Mesenchymal stem cell (in vitro differentiated cells and primary cell): ENCODE measurements at regions not wholly inside any gene's neighbourhood (a gene's known extent, or its start where the extent isn't known, plus 50 kb on each side); places are given as distances from the start of the nearest gene placed in this dataset.

Experiments
- DNase-seq: peaks from one replicate; pipeline ENCODE4 v3.0.0-alpha.2; 2013
- H2AFZ ChIP-seq: one replicate; pipeline ENCODE4 v1.6.1; 2013; ENCODE audit warnings: low read depth, mild to moderate bottlenecking, control low read depth, inconsistent platforms, low read length, moderate library complexity
- H2AK5ac ChIP-seq: 2 replicates; pipeline ENCODE4 v1.6.1; 2013; ENCODE audit warnings: low read length, moderate library complexity, mild to moderate bottlenecking, inconsistent platforms; ENCODE audit not compliant: severe bottlenecking
- H2BK120ac ChIP-seq: one replicate; pipeline ENCODE4 v1.6.1; 2013; ENCODE audit warnings: low read depth, mild to moderate bottlenecking, inconsistent platforms, low read length, moderate library complexity
- H2BK12ac ChIP-seq, 2 experiments: one replicate each; pipeline ENCODE4 v1.6.1; 2013; ENCODE audit warnings: inconsistent platforms in 2 of 2, low read length in 2 of 2, mild to moderate bottlenecking in 2 of 2, moderate library complexity in 2 of 2, control low read depth in 1 of 2
- H2BK15ac ChIP-seq: one replicate; pipeline ENCODE4 v1.6.1; 2013; ENCODE audit warnings: mild to moderate bottlenecking, low read depth, inconsistent platforms; ENCODE audit not compliant: poor library complexity, severe bottlenecking
- H2BK5ac ChIP-seq: 2 replicates; pipeline ENCODE4 v1.6.1; 2013; ENCODE audit warnings: low read depth, mild to moderate bottlenecking, low read length, control low read depth, inconsistent platforms; ENCODE audit not compliant: poor library complexity, severe bottlenecking
- H3K14ac ChIP-seq, 2 experiments: one replicate each; pipeline ENCODE4 v1.6.1; 2013; ENCODE audit warnings: inconsistent platforms in 2 of 2, low read length in 2 of 2, control low read depth in 1 of 2, mild to moderate bottlenecking in 1 of 2, moderate library complexity in 1 of 2
- H3K18ac ChIP-seq, 2 experiments: one replicate each; pipeline ENCODE4 v1.6.1; 2013; ENCODE audit warnings: inconsistent platforms in 2 of 2, low read length in 2 of 2, control low read depth in 1 of 2, low read depth in 1 of 2, mild to moderate bottlenecking in 1 of 2
- H3K23ac ChIP-seq, 2 experiments: one replicate each; pipeline ENCODE4 v1.6.1; 2013; ENCODE audit warnings: inconsistent platforms in 2 of 2, low read length in 2 of 2, mild to moderate bottlenecking in 2 of 2, moderate library complexity in 2 of 2, control low read depth in 1 of 2
- H3K27ac ChIP-seq: 2 replicates; pipeline ENCODE4 v1.5.1; 2013; ENCODE audit warnings: mild to moderate bottlenecking, moderate library complexity, low read length, control low read depth, inconsistent platforms; ENCODE audit not compliant: poor library complexity, severe bottlenecking
- H3K27me3 ChIP-seq, 2 experiments: 2 replicates each; pipeline versions ENCODE4 v1.6.1 to v1.7.0; 2013; ENCODE audit warnings: low read length in 2 of 2, mild to moderate bottlenecking in 2 of 2, moderate library complexity in 2 of 2, control low read depth in 1 of 2, inconsistent platforms in 1 of 2; ENCODE audit not compliant: control insufficient read depth in 1 of 2, insufficient read depth in 1 of 2
- H3K36me3 ChIP-seq, 2 experiments: 2 replicates each; pipeline versions ENCODE4 v1.6.1 to v1.7.0; 2013; ENCODE audit warnings: low read length in 2 of 2, control low read depth in 1 of 2, inconsistent platforms in 1 of 2, low read depth in 1 of 2, mild to moderate bottlenecking in 1 of 2; ENCODE audit not compliant: insufficient read depth in 2 of 2, control insufficient read depth in 1 of 2
- H3K4ac ChIP-seq, 2 experiments: one replicate each; pipeline ENCODE4 v1.6.1; 2013; ENCODE audit warnings: inconsistent platforms in 2 of 2, low read length in 2 of 2, mild to moderate bottlenecking in 2 of 2, moderate library complexity in 2 of 2, control low read depth in 1 of 2, low read depth in 1 of 2
- H3K4me1 ChIP-seq: 2 replicates; pipeline ENCODE4 v1.6.1; 2013; ENCODE audit warnings: low read depth, low read length, control low read depth; ENCODE audit not compliant: control insufficient read depth, insufficient read depth
- H3K4me2 ChIP-seq: 2 replicates; pipeline ENCODE4 v1.6.1; 2013; ENCODE audit warnings: low read length, mild to moderate bottlenecking, inconsistent platforms; ENCODE audit not compliant: poor library complexity, severe bottlenecking
- H3K4me3 ChIP-seq, 2 experiments: 2 replicates each; pipeline versions ENCODE4 v1.5.1 to v1.7.0; 2013; ENCODE audit warnings: low read length in 2 of 2, mild to moderate bottlenecking in 2 of 2, control low read depth in 1 of 2, low read depth in 1 of 2; ENCODE audit not compliant: insufficient read depth in 1 of 2
- H3K79me1 ChIP-seq: replicated peaks from 2 replicates; pipeline ENCODE4 v1.6.1; 2013; ENCODE audit warnings: mild to moderate bottlenecking, control low read depth, low read length, inconsistent platforms; ENCODE audit not compliant: poor library complexity, severe bottlenecking
- H3K9ac ChIP-seq: 2 replicates; pipeline ENCODE4 v1.7.0; 2013; ENCODE audit warnings: mild to moderate bottlenecking, low read length, moderate library complexity
- H3K9me3 ChIP-seq: 2 replicates; pipeline ENCODE4 v1.7.0; 2013; ENCODE audit warnings: mild to moderate bottlenecking, low read length; ENCODE audit not compliant: control insufficient read depth
- H4K8ac ChIP-seq: one replicate; pipeline ENCODE4 v1.6.1; 2013; ENCODE audit warnings: inconsistent platforms, mild to moderate bottlenecking, low read length, moderate library complexity
- H4K91ac ChIP-seq: one replicate; pipeline ENCODE4 v1.6.1; 2013; ENCODE audit warnings: mild to moderate bottlenecking, low read length, inconsistent platforms
- WGBS: methylation state at CpG from one replicate; pipeline ENCODE4 v1.1.7; 2013; ENCODE audit warnings: mixed read lengths; 5-methylcytosine and 5-hydroxymethylcytosine counted together

GRCh38 chr5:109588281-109589035 is 101.3 kb upstream of the MAN2A1 start:
- Histone ChIP-seq H3K18ac (no peak overlapping the region), H2BK5ac (no peak overlapping the region), H3K4me1 (no peaks in the 10 kb centered on the region), H3K4me3 (no peak overlapping the region), H2BK15ac (no peak overlapping the region), H3K36me3 (no peaks in the 10 kb centered on the region), H3K4ac (no peak overlapping the region), H3K14ac (no peak overlapping the region), H2AK5ac (no peak overlapping the region), H3K4me2 (no peak overlapping the region), H3K9me3 (no peaks in the 10 kb centered on the region), H4K91ac (no peak overlapping the region), H4K8ac (peak overlapping the region; percentile 67), H2AFZ (no peak overlapping the region), H3K79me1 (no peaks in the 10 kb centered on the region), H3K27me3 (no peaks in the 10 kb centered on the region), H2BK120ac (no peak overlapping the region), H2BK12ac (no peak overlapping the region), H3K9ac (no peak overlapping the region), H3K23ac (no peak overlapping the region), H3K27ac (no peak overlapping the region)
- 92% methylated on average over 25 of the region's 25 CpGs for WGBS
- DNase-seq, result no peak

- WGBS, result 17% methylated on average over 4 of the region's 4 CpGs
- Histone ChIP-seq H3K18ac (no peak overlapping the region), H3K4ac (no peak overlapping the region), H3K9ac (no peak overlapping the region), H2AFZ (no peak overlapping the region), H4K8ac (no peak overlapping the region), H2BK15ac (no peak overlapping the region), H3K4me2 (no peak overlapping the region), H3K23ac (no peak overlapping the region), H3K36me3 (no peaks in the 10 kb centered on the region), H4K91ac (no peak overlapping the region), H3K27ac (no peak overlapping the region), H3K4me1 (no peaks in the 10 kb centered on the region), H3K4me3 (no peak overlapping the region), H2BK12ac (no peak overlapping the region), H2BK5ac (no peak overlapping the region), H3K79me1 (no peaks in the 10 kb centered on the region), H2BK120ac (no peak overlapping the region), H3K14ac (no peak overlapping the region), H3K9me3 (no peaks in the 10 kb centered on the region), H2AK5ac (no peak overlapping the region), H3K27me3 (no peaks in the 10 kb centered on the region)
- DNase-seq, result peak; percentile 73
Observed at GRCh38 chr5:109584986-109585599, 104.6 kb upstream of the MAN2A1 start.

GRCh38 chr5:109580225-109580624 is 109.5 kb upstream of the MAN2A1 start:
- WGBS, result 96% methylated on average over 2 of the region's 3 CpGs
- Histone ChIP-seq H3K18ac (no peak overlapping the region), H3K4me1 (no peaks in the 10 kb centered on the region), H2BK15ac (no peak overlapping the region), H3K4me3 (no peak overlapping the region), H3K23ac (no peak overlapping the region), H3K79me1 (no peaks in the 10 kb centered on the region), H3K4ac (no peak overlapping the region), H2BK5ac (no peak overlapping the region), H3K4me2 (no peak overlapping the region), H3K27me3 (peaks cover 0 to 3% of the 10 kb centered on the region in 2 experiments), H2BK120ac (no peak overlapping the region), H2AK5ac (no peak overlapping the region), H3K9me3 (no peaks in the 10 kb centered on the region), H3K36me3 (no peaks in the 10 kb centered on the region), H2BK12ac (no peak overlapping the region), H2AFZ (no peak overlapping the region), H3K27ac (no peak overlapping the region), H4K91ac (no peak overlapping the region), H3K9ac (no peak overlapping the region), H4K8ac (no peak overlapping the region), H3K14ac (no peak overlapping the region)
- DNase-seq, result no peak

GRCh38 chr5:109575506-109575905 is 114.2 kb upstream of the MAN2A1 start:
- no peak overlapping the region for H3K4me3 ChIP-seq
- H2BK12ac ChIP-seq, result no peak overlapping the region
- no peak overlapping the region for H3K9ac ChIP-seq
- no peaks in the 10 kb centered on the region for H3K79me1 ChIP-seq
- H3K4ac ChIP-seq, result no peak overlapping the region
- H3K4me1 ChIP-seq, result no peaks in the 10 kb centered on the region
- H3K27ac ChIP-seq, result no peak overlapping the region
- H3K27me3 ChIP-seq, result peaks cover 3 to 18% of the 10 kb centered on the region in 2 experiments
- H2AFZ ChIP-seq, result no peak overlapping the region
- H2BK15ac ChIP-seq, result no peak overlapping the region
- no peak overlapping the region for H4K91ac ChIP-seq
- H2BK5ac ChIP-seq, result no peak overlapping the region
- H4K8ac ChIP-seq, result no peak overlapping the region
- H2AK5ac ChIP-seq, result no peak overlapping the region
- no peaks in the 10 kb centered on the region for H3K9me3 ChIP-seq
- no peak overlapping the region for H3K4me2 ChIP-seq
- no peak overlapping the region for H3K23ac ChIP-seq
- 100% methylated on average over 2 of the region's 2 CpGs for WGBS
- no peak for DNase-seq
- H3K18ac ChIP-seq, result no peak overlapping the region
- H3K14ac ChIP-seq, result no peak overlapping the region
- H2BK120ac ChIP-seq, result no peak overlapping the region
- H3K36me3 ChIP-seq, result no peaks in the 10 kb centered on the region
